Epidermal melanocyte (primary cell): ENCODE measurements at regions not wholly inside any gene's neighbourhood (a gene's known extent, or its start where the extent isn't known, plus 50 kb on each side); places are given as distances from the start of the nearest gene placed in this dataset.

Source experiments
- DNase-seq: peaks from one replicate; pipeline ENCODE4 v3.0.0; 2011; ENCODE audit warnings: low spot score; ENCODE audit not compliant: insufficient read length

DNA sequence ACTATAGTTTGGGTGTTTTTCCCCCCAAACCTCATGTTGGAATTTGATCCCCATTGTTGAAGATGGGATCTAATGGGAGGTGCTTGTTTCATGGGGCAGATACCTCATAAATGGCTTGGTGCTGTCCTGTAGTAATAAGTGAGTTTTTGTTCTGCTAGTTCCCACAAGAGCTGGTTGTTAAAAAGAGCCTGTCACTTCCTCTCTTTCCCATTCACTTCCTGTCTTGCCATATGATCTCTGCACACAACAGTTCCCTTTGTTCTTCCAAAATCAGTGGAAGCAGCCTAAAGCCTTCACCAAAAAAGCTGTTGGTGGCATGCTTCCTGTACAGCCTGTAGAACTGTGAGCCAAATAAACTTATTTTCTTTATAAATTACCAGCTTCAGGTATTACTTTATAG lies 768.2 kb upstream of the VRK2 start:
- DNase-seq, result peak; percentile 17

- DNase-seq, result no peak
Observed at GRCh38 chr2:57291209-57291608, 755.4 kb upstream of the VRK2 start.

DNA sequence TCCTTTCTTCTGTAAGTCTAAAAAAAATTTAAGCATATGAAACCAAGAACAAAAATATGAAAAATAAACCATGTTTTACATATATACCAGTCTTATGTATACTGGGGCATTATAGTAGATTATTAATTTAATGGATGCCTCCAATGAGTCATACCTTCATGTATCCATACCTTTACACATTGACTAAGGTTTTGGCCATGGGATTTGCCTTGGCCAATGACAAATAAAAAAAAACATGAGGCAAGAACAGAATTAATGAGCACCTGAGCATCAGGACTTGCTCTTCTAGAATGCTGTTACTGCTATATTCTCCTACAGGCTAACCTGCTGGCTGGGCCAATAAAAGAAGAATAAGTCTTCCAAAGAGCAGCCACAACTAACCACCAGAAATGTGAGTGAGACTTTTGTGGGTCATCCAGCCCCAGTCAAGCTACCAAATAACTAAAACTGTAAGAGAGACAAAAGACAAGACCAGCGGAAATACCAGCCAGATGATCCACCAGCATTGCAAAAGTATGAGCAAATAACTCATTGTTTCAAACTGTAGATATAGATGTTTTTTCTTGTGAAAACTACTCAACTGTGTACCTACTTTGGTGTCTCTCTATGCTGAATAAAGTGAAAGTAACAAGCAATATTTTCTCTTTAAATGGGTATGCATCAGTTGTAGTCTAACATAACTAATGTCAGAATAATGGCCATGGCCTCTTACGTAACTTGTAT lies 749.6 kb upstream of the VRK2 start:
- DNase-seq, result no peak

DNA sequence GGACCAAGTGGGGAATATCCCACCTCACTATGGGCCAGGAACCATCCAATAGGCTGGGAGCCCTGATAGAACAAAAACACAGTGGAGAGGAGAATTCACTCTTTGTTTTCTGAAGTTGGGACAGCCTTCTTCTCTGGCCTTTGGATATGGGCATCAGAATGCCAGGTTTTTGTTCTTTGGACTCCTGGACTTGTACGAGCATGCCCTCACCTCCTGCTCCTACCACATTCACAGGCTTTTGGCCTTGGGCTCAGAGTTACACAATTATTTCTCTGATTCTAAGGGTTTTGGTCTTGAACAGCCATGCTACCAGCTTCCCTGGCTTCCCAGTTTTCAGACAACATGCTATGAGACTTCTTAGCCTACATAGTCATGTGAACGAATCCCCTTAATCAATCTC lies 732.9 kb upstream of the VRK2 start:
- no peak for DNase-seq

GRCh38 chr2:57314682-57315081 lies 731.9 kb upstream of the VRK2 start:
- no peak for DNase-seq

- DNase-seq, result no peak
Observed at GRCh38 chr2:57330447-57330846, 716.2 kb upstream of the VRK2 start.

GRCh38 chr2:57333221-57333620 lies 713.4 kb upstream of the VRK2 start:
- no peak for DNase-seq

- DNase-seq, result no peak
Observed at GRCh38 chr2:57343391-57344006, 703.1 kb upstream of the VRK2 start.

GRCh38 chr2:57368190-57368589 lies 678.4 kb upstream of the VRK2 start:
- DNase-seq, result no peak

DNA sequence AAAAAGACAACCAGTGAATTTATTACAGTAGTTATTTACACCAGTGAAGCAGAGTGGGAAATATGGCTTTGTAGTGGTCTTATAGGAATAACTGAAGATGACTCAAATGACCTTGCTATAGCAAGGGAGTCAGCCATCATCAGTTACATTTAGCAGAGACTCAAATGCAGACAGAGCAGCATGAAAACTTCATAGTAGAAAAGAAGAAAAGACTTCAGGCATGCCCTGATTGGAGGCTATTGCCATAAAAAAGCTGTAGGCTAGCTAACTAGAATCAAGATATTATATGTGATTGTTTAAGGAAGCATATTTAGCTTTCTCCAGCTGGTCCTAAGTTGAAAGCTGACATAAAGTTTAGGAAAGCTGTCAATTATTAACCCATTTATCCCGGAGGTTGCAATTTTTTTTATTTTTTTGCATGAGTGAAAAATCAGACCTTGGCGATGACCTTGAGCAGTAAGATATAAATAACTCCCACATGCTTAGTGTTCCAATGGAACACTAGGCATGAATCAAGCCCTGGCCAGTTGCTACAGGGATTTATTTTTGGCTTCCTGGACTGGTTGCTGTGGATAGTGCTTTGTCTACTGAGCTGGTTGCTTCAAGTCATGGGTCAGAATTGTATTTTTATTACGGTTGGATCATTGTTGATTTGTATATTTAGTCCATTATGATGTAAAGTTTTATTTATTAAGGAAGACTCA lies 675.6 kb upstream of the VRK2 start:
- no peak for DNase-seq

- DNase-seq, result no peak
Observed at GRCh38 chr2:57372237-57372984, 674.2 kb upstream of the VRK2 start.

DNA sequence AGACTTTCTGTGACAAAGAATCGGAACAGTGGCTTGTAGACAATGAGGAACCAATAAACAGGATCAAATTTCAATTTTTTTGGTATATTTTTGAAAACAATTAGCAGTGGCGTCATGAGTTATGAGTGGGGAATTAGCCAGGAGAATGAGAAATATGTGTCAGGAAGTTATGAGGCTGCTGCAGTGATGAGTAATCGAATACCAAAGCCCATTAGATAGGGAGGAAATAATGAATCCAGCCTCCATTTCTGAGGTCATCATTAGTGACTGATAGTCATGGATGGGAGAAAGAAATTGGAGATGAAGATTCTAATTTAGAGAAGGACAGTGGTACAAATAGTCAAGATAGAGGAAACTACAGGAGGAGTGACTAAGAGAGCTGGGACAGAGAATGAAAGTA lies 673.1 kb upstream of the VRK2 start:
- no peak for DNase-seq

GRCh38 chr2:57376985-57377384 lies 669.6 kb upstream of the VRK2 start:
- DNase-seq, result peak; percentile 20

GRCh38 chr2:57386305-57386704 lies 660.3 kb upstream of the VRK2 start:
- DNase-seq, result no peak

DNA sequence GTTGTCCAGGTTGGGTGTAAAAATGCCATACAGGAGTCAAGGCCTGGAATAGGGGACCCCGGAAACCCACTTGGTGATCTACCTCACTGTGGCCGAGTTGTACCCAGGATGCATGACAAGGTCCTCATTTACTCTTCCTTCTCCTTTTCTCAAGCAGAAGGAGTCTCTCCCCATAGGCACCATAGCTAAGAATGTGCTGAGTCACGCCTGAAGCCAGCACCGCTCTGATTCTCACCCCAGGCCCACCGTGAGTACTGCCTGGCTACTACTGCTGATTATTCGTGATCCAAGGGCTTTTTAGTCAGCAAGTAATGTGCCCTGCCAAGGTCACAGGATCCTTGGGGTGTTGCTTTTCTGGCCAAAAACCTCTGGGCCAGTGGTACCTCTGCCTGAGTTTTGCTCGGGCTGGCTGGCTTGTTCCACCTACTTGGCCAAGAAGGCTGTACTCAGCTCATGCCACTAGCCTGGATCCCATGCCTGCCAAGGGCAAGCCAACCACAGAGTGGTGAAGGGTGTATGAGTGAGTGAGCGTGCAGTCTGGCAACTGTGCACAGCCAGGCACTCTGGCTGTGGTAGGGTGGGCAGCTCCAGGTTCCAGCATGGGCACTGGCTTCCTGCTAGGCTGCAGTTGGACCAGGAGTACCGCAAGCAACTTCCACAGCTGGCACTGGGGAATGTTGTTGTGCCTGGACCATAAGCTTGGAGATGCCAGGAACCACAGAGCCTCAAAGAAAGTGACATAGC lies 650.1 kb upstream of the VRK2 start:
- no peak for DNase-seq

GRCh38 chr2:57397550-57398360 lies 648.9 kb upstream of the VRK2 start:
- no peak for DNase-seq

- no peak for DNase-seq
Observed at GRCh38 chr2:57399057-57399456, 647.5 kb upstream of the VRK2 start.

- DNase-seq, result no peak
Observed at GRCh38 chr2:57402096-57402495, 644.5 kb upstream of the VRK2 start.

GRCh38 chr2:57402755-57403154 lies 643.9 kb upstream of the VRK2 start:
- DNase-seq, result no peak

GRCh38 chr2:57407772-57408201 lies 638.8 kb upstream of the VRK2 start:
- DNase-seq, result no peak
